Stimulated activated memory B cell treated with anti-CD40 and anti-IgM and Interleukin-4, amounts not matched to agents 10 μg/mL and 1 μg/mL and 100 μg/mL, for 72 hours (primary cell): ENCODE measurements at regions not wholly inside any gene's neighbourhood (a gene's known extent, or its start where the extent isn't known, plus 50 kb on each side); places are given as distances from the start of the nearest gene placed in this dataset.

Experiments used
- ATAC-seq: fragments of 150-1000 bp; cut with Tn5 transposase; 2 replicates; pipeline ENCODE4 v1.10.0; 2021
- H3K27ac Mint-ChIP-seq: one replicate; pipeline ENCODE4 v1.8.0; 2022; ENCODE audit warnings: mild to moderate bottlenecking, mixed read lengths
- H3K27me3 Mint-ChIP-seq: one replicate; pipeline ENCODE4 v1.8.0; 2022; ENCODE audit warnings: mixed read lengths
- H3K36me3 Mint-ChIP-seq: one replicate; pipeline ENCODE4 v1.8.0; 2022; ENCODE audit warnings: mixed read lengths
- H3K4me1 Mint-ChIP-seq: one replicate; pipeline ENCODE4 v1.8.0; 2022; ENCODE audit warnings: mixed read lengths
- H3K4me3 Mint-ChIP-seq: one replicate; pipeline ENCODE4 v1.8.0; 2022; ENCODE audit warnings: mild to moderate bottlenecking, moderate library complexity, mixed read lengths
- H3K9me3 Mint-ChIP-seq: one replicate; pipeline ENCODE4 v1.8.0; 2022; ENCODE audit warnings: mixed read lengths

DNA sequence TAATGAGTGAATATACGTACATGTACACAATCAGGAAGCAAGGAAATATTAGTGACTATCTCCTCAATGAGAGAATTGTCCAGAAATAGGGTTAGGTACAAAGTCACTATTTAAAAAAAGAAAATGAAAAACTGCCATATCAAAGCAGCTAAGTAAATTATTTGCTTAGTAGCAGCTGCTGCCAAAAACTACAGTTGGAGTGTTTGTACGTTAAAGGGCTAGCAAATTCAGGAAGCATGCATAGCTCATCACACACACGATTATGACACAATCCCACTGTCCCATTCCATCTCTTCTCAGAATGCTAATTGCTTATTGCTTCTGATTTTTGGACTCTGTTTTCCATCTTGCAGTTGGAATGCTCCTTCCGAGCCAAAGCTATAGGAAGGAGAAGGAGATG lies 2012.5 kb upstream of the LRRTM1 start:
- ATAC-seq = no peak
- H3K27me3 Mint-ChIP-seq = no peaks in the 10 kb centered on the region
- no peak overlapping the region for H3K27ac Mint-ChIP-seq

DNA sequence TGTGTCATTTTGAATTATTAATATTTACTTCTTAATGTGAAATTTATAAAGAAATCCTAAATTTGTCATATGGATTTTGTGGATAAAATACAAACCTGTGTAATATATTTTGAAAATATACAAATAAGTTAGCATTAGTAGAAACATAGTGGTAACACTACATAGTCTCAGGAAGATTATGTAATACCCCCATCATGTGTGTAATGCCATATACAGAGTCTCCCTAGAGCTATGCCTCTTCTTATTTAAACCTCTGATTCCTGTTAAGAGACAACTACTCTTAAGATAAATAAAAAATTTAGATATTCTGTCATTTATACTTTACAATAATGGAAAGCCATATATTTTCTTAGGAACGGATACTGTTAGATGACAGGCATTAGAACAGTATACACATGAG lies 2012.0 kb upstream of the LRRTM1 start:
- Mint-ChIP-seq H3K4me1 (no peaks in the 10 kb centered on the region), H3K4me3 (no peak overlapping the region), H3K27ac (no peak overlapping the region), H3K9me3 (peaks cover 13% of the 10 kb centered on the region), H3K27me3 (no peaks in the 10 kb centered on the region), H3K36me3 (no peaks in the 10 kb centered on the region)
- ATAC-seq = no peak

More for the DNA sequence above, 2012.5 kb upstream of the LRRTM1 start:
- H3K4me3 Mint-ChIP-seq = no peak overlapping the region
- no peaks in the 10 kb centered on the region for H3K36me3 Mint-ChIP-seq
- H3K9me3 Mint-ChIP-seq = peaks cover 14% of the 10 kb centered on the region
- H3K4me1 Mint-ChIP-seq = no peaks in the 10 kb centered on the region

GRCh38 chr2:82314836-82315472 lies 2010.4 kb upstream of the LRRTM1 start:
- H3K4me3 Mint-ChIP-seq = no peak overlapping the region
- no peak for ATAC-seq
- no peaks in the 10 kb centered on the region for H3K36me3 Mint-ChIP-seq
- no peaks in the 10 kb centered on the region for H3K27me3 Mint-ChIP-seq
- H3K9me3 Mint-ChIP-seq = peaks cover 3% of the 10 kb centered on the region
- no peak overlapping the region for H3K27ac Mint-ChIP-seq
- H3K4me1 Mint-ChIP-seq = no peaks in the 10 kb centered on the region

DNA sequence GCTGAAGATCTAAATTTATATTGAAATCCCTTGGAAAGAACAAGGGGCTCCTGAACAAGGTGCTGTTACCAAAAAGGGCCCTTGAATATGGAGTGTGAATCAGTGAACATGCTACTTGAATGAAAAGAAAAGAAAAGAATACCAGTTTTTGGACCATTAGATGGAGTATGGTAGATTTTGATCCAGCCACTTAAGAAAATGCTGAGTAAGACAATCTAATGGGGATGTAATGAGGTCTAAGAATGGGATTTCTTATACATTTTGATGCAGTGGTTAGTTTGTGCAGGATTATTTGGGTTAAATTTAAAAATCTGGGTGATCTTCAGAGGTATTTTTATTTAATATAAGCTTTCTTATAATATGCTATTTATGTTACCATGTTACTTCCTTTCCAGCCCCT lies 2003.0 kb upstream of the LRRTM1 start:
- no peak for ATAC-seq
- Mint-ChIP-seq H3K4me3 (no peak overlapping the region), H3K27me3 (no peaks in the 10 kb centered on the region), H3K9me3 (peaks cover 3% of the 10 kb centered on the region), H3K27ac (no peak overlapping the region), H3K4me1 (no peaks in the 10 kb centered on the region), H3K36me3 (no peaks in the 10 kb centered on the region)

DNA sequence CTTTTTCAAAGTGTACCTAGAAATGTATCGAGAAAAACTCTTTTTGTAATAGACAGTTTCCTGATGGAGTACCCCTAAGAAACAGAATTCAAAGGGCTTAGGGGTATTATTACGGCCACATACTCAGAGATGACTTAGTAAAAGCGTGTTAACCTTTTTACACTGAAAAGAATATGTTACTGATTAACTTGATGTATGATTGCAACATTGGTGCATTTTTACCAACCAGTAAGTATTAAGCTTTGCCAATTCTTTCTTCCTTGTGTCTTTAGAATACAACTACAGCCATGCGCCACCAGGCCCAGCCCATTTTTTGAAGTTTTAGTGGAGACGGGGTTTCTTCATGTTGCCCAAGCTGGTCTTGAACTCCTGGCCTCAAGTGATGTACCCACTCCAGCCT lies 1997.0 kb upstream of the LRRTM1 start:
- Mint-ChIP-seq H3K27ac (no peak overlapping the region), H3K4me1 (no peaks in the 10 kb centered on the region), H3K27me3 (no peaks in the 10 kb centered on the region), H3K36me3 (no peaks in the 10 kb centered on the region), H3K9me3 (peaks cover 12% of the 10 kb centered on the region), H3K4me3 (no peak overlapping the region)
- ATAC-seq = no peak

GRCh38 chr2:82289446-82289845 lies 1984.9 kb upstream of the LRRTM1 start:
- Mint-ChIP-seq H3K4me1 (no peaks in the 10 kb centered on the region), H3K27me3 (no peaks in the 10 kb centered on the region), H3K4me3 (no peak overlapping the region), H3K27ac (no peak overlapping the region), H3K36me3 (no peaks in the 10 kb centered on the region), H3K9me3 (peaks cover 11% of the 10 kb centered on the region)
- no peak for ATAC-seq

GRCh38 chr2:82283075-82283474 lies 1978.5 kb upstream of the LRRTM1 start:
- Mint-ChIP-seq H3K36me3 (no peaks in the 10 kb centered on the region), H3K4me3 (no peak overlapping the region), H3K27me3 (no peaks in the 10 kb centered on the region), H3K9me3 (peaks cover 15% of the 10 kb centered on the region), H3K4me1 (no peaks in the 10 kb centered on the region), H3K27ac (no peak overlapping the region)
- ATAC-seq = no peak

DNA sequence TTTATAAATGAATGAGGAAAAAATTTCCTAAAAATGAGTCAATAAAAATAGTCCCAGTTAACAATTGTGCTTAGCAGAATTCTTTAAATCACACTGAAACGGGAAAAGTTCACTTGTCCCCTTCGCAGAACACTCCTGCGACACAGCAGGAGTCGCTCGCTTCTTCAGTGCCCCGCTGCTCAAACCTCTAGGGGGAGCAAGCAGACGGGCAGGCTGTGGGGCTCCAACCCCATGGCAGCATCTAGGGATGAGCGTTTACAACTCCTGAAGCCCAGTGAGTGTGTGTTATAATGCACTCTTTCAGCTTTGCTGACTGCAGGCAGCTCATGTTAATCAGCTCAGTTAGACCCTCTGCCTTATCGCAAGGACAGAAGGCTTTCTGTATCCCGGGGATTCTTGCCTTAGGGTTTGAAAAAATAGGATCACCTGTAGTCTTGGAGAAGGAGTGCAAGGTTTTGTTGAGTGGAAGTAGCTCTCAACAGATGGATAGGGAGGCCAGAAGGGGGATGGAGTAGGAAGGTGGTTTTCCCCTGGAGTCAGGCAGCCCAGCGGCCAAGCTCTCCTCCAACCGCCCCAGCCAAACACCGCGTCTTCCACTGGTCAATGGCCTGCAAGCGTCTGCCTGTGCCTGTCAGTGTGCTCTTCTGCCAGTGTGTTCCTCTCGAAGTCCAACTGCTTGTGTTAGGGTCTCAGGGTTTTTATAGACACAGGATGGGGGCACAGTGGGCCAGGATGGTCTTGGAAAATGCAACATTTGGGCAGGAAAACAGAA lies 1977.7 kb upstream of the LRRTM1 start:
- H3K4me1 Mint-ChIP-seq = no peaks in the 10 kb centered on the region
- no peak overlapping the region for H3K4me3 Mint-ChIP-seq
- no peak for ATAC-seq
- H3K9me3 Mint-ChIP-seq = peaks cover 11% of the 10 kb centered on the region
- H3K27ac Mint-ChIP-seq = no peak overlapping the region
- H3K27me3 Mint-ChIP-seq = no peaks in the 10 kb centered on the region
- no peaks in the 10 kb centered on the region for H3K36me3 Mint-ChIP-seq

DNA sequence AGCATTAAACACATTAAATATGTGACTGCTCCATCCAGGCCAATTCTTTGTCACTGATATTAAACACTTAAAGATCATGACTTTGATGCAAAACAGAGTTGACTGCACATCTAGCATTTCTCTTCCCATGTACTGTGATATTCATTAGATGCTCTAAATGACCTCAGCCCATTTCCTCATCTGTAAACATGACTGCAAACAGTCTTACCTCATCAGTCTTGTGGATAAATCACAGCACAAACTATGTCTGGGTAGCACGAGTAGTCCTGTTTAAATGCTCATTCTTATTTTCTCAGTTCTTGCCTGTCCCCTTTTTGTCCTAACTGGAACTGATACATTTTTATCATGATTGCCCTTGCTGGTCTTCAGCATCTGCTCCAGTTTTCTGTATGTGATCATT lies 1974.8 kb upstream of the LRRTM1 start:
- Mint-ChIP-seq H3K4me3 (no peak overlapping the region), H3K36me3 (no peaks in the 10 kb centered on the region), H3K27me3 (no peaks in the 10 kb centered on the region), H3K4me1 (no peaks in the 10 kb centered on the region), H3K9me3 (peaks cover 6% of the 10 kb centered on the region), H3K27ac (no peak overlapping the region)
- ATAC-seq = no peak

DNA sequence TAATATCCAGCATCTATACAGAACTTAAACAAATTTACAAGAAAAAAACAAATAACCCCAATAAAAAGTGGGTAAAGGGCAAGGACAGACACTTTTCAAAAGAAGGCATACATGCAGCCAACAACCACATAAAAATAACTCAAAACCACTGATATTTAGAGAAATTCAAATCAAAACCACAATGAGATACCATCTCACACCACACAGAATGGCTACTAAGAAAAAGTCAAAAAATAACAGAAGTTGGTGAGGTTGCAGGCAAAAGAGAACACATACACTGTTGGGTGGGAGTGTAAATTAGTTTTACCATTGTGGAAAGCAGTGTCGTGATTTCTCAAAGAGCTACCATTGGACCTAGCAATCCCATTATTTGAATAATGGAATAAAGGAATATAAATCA lies 1973.9 kb upstream of the LRRTM1 start:
- H3K27me3 Mint-ChIP-seq = no peaks in the 10 kb centered on the region
- H3K4me3 Mint-ChIP-seq = no peak overlapping the region
- H3K36me3 Mint-ChIP-seq = no peaks in the 10 kb centered on the region
- H3K27ac Mint-ChIP-seq = no peak overlapping the region
- peaks cover 6% of the 10 kb centered on the region for H3K9me3 Mint-ChIP-seq
- no peak for ATAC-seq
- no peaks in the 10 kb centered on the region for H3K4me1 Mint-ChIP-seq

- H3K4me1 Mint-ChIP-seq = no peaks in the 10 kb centered on the region
- H3K27me3 Mint-ChIP-seq = no peaks in the 10 kb centered on the region
- no peak for ATAC-seq
- H3K4me3 Mint-ChIP-seq = no peak overlapping the region
- H3K36me3 Mint-ChIP-seq = no peaks in the 10 kb centered on the region
- H3K9me3 Mint-ChIP-seq = peaks cover 7% of the 10 kb centered on the region
- H3K27ac Mint-ChIP-seq = no peak overlapping the region
These were observed 1971.0 kb upstream of the LRRTM1 start for GRCh38 chr2:82275599-82275998.

DNA sequence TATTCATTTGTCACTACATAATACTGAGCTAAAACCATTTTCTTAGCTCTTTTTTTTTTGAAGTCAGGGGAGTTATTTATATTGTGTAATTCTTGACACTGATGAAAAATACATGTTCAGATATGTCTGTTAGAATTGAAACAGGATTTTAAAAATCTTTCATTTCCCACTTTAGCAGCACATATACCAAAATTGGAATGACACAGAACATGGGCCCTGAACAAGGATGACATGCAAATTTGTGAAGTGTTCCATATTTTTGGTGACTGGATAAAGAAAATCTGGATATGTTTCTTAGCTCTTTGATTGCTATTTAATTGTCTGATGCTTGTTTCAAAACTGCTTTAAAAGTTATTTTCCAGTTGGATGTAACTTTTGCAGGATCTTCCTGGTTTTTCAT lies 1963.9 kb upstream of the LRRTM1 start:
- Mint-ChIP-seq H3K27ac (no peak overlapping the region), H3K9me3 (peaks cover 9% of the 10 kb centered on the region), H3K36me3 (no peaks in the 10 kb centered on the region), H3K27me3 (no peaks in the 10 kb centered on the region), H3K4me3 (no peak overlapping the region), H3K4me1 (no peaks in the 10 kb centered on the region)
- ATAC-seq = no peak

DNA sequence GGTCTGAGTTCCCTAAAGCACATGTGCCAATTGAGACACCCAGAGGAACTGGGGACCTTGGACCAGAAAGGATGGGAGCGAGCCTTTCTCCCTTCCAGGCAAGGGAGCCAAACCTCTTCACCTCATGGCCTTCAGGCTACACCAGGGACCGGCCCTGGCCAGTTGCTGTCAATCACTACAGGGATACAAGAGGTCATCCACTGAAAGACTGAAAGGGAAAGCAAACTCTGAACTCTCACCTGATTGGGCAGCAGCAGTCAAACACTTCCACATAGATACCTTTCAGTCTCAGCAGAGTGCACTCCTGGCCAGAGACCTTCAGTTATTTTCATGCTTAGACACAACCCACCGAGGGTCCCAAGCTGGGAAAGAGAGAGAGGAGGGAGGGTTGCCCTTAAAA lies 1956.0 kb upstream of the LRRTM1 start:
- ATAC-seq = no peak
- peaks cover 5% of the 10 kb centered on the region for H3K9me3 Mint-ChIP-seq
- H3K27me3 Mint-ChIP-seq = no peaks in the 10 kb centered on the region
- H3K4me3 Mint-ChIP-seq = no peak overlapping the region
- H3K36me3 Mint-ChIP-seq = no peaks in the 10 kb centered on the region
- no peak overlapping the region for H3K27ac Mint-ChIP-seq
- H3K4me1 Mint-ChIP-seq = no peaks in the 10 kb centered on the region

- H3K27ac Mint-ChIP-seq = no peak overlapping the region
- peaks cover 5% of the 10 kb centered on the region for H3K9me3 Mint-ChIP-seq
- H3K4me3 Mint-ChIP-seq = no peak overlapping the region
- no peak for ATAC-seq
- H3K27me3 Mint-ChIP-seq = no peaks in the 10 kb centered on the region
- no peaks in the 10 kb centered on the region for H3K36me3 Mint-ChIP-seq
- H3K4me1 Mint-ChIP-seq = no peaks in the 10 kb centered on the region
These were observed 1955.0 kb upstream of the LRRTM1 start for GRCh38 chr2:82259551-82259950.

- Mint-ChIP-seq H3K36me3 (no peaks in the 10 kb centered on the region), H3K27ac (no peak overlapping the region), H3K4me1 (no peaks in the 10 kb centered on the region), H3K9me3 (peaks cover 9% of the 10 kb centered on the region), H3K4me3 (no peak overlapping the region), H3K27me3 (no peaks in the 10 kb centered on the region)
- no peak for ATAC-seq
These were observed 1953.4 kb upstream of the LRRTM1 start for GRCh38 chr2:82257796-82258555.
